ENCODE measurements at regions not wholly inside any gene's neighbourhood (a gene's known extent, or its start where the extent isn't known, plus 50 kb on each side); places are given as distances from the start of the nearest gene placed in this dataset.
"Not testable (repeated sequence)": the region's sequence is repeated elsewhere in the genome, so short reads cannot be mapped to it uniquely, and the experiment has no call there.

DNA sequence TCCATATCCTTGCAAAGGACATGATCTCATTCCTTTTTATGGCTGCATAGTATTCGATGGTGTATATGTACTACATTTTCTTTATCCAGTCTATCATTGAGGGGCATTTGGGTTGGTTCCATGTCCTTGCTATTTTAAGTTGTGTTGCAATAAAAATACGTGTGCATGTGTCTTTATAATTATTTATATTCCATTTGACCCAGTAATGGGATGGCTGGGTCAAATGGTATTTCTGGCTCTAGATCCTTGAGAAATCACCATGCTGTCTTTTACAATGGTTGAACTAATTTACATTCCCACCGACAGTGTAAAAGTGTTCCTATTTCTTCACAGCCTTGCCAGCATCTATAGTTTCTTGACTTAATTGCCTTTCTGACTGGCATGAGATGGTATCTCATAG is 972.6 kb upstream of the KCND2 start:
- not testable (repeated sequence) for H3K23ac ChIP-seq (ENCODE audit: low read length in 2 of 2); H2BK15ac ChIP-seq (ENCODE audit: low read depth, poor library complexity, severe bottlenecking); H3K14ac ChIP-seq (ENCODE audit: low read length in 2 of 2); H3K18ac ChIP-seq (ENCODE audit: low read depth in 1 of 2, low read length in 2 of 2); H3K27me3 ChIP-seq (ENCODE audit: control insufficient read depth in 1 of 2, insufficient read depth in 1 of 2, low read length in 2 of 2); H3K4me2 ChIP-seq (ENCODE audit: low read length, poor library complexity, severe bottlenecking); H4K91ac ChIP-seq (ENCODE audit: low read length); H3K27ac ChIP-seq (ENCODE audit: low read length, poor library complexity, severe bottlenecking); DNase-seq; H2BK5ac ChIP-seq (ENCODE audit: low read depth, low read length, poor library complexity, severe bottlenecking); H3K4me1 ChIP-seq (ENCODE audit: control insufficient read depth, insufficient read depth, low read depth, low read length); H2AK5ac ChIP-seq (ENCODE audit: low read length, severe bottlenecking); H2BK120ac ChIP-seq (ENCODE audit: low read depth, low read length); H2AFZ ChIP-seq (ENCODE audit: low read depth, low read length); H3K36me3 ChIP-seq (ENCODE audit: control insufficient read depth in 1 of 2, insufficient read depth in 2 of 2, low read depth in 1 of 2, low read length in 2 of 2); H3K79me1 ChIP-seq (replicated peaks; ENCODE audit: low read length, poor library complexity, severe bottlenecking); H3K4ac ChIP-seq (ENCODE audit: low read depth in 1 of 2, low read length in 2 of 2); H2BK12ac ChIP-seq (ENCODE audit: low read length in 2 of 2); H4K8ac ChIP-seq (ENCODE audit: low read length); H3K9me3 ChIP-seq (ENCODE audit: control insufficient read depth, low read length); H3K9ac ChIP-seq (ENCODE audit: low read length); H3K4me3 ChIP-seq (ENCODE audit: insufficient read depth in 1 of 2, low read depth in 1 of 2, low read length in 2 of 2)
- 90% methylated on average over 2 of the region's 3 CpGs for WGBS

DNA sequence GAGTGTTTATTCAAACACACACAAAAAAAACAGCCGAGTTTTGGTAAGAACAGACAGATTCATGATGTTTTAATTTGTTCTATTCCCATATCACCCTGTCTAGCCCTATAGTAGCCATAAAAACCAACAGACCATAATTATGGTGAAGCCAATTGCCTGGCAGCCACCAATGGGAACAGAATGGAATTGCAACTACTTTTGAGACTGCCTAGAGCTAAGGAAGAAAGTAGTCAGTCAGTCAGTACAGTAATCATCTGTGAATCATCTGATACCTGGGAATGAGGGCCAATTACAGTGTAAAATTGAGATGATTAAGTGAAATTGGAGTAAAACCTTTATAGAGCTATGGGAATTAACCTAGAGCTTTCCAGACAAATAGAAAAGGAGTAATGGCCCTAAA is 952.7 kb upstream of the KCND2 start:
- H3K4ac ChIP-seq (ENCODE audit: low read depth in 1 of 2, low read length in 2 of 2) = no peak overlapping the region
- no peak overlapping the region for H2AK5ac ChIP-seq (ENCODE audit: low read length, severe bottlenecking)
- H2BK120ac ChIP-seq (ENCODE audit: low read depth, low read length) = no peak overlapping the region
- no peaks in the 10 kb centered on the region for H3K79me1 ChIP-seq (replicated peaks; ENCODE audit: low read length, poor library complexity, severe bottlenecking)
- no peak overlapping the region for H4K91ac ChIP-seq (ENCODE audit: low read length)
- no peak for DNase-seq
- no peak overlapping the region for H3K4me2 ChIP-seq (ENCODE audit: low read length, poor library complexity, severe bottlenecking)
- no peaks in the 10 kb centered on the region for H3K27me3 ChIP-seq (ENCODE audit: control insufficient read depth in 1 of 2, insufficient read depth in 1 of 2, low read length in 2 of 2)
- H2AFZ ChIP-seq (ENCODE audit: low read depth, low read length) = no peak overlapping the region
- H3K9ac ChIP-seq (ENCODE audit: low read length) = no peak overlapping the region
- no peak overlapping the region for H3K27ac ChIP-seq (ENCODE audit: low read length, poor library complexity, severe bottlenecking)
- H3K9me3 ChIP-seq (ENCODE audit: control insufficient read depth, low read length) = no peaks in the 10 kb centered on the region
- no peak overlapping the region for H3K23ac ChIP-seq (ENCODE audit: low read length in 2 of 2)
- H3K4me3 ChIP-seq (ENCODE audit: insufficient read depth in 1 of 2, low read depth in 1 of 2, low read length in 2 of 2) = no peak overlapping the region
- no peak overlapping the region for H2BK15ac ChIP-seq (ENCODE audit: low read depth, poor library complexity, severe bottlenecking)
- H2BK5ac ChIP-seq (ENCODE audit: low read depth, low read length, poor library complexity, severe bottlenecking) = no peak overlapping the region
- WGBS = 38% methylated on average over 1 of the region's 1 CpG
- H4K8ac ChIP-seq (ENCODE audit: low read length) = no peak overlapping the region
- no peak overlapping the region for H2BK12ac ChIP-seq (ENCODE audit: low read length in 2 of 2)
- no peak overlapping the region for H3K18ac ChIP-seq (ENCODE audit: low read depth in 1 of 2, low read length in 2 of 2)
- no peak overlapping the region for H3K14ac ChIP-seq (ENCODE audit: low read length in 2 of 2)
- no peaks in the 10 kb centered on the region for H3K4me1 ChIP-seq (ENCODE audit: control insufficient read depth, insufficient read depth, low read depth, low read length)
- no peaks in the 10 kb centered on the region for H3K36me3 ChIP-seq (ENCODE audit: control insufficient read depth in 1 of 2, insufficient read depth in 2 of 2, low read depth in 1 of 2, low read length in 2 of 2)

DNA sequence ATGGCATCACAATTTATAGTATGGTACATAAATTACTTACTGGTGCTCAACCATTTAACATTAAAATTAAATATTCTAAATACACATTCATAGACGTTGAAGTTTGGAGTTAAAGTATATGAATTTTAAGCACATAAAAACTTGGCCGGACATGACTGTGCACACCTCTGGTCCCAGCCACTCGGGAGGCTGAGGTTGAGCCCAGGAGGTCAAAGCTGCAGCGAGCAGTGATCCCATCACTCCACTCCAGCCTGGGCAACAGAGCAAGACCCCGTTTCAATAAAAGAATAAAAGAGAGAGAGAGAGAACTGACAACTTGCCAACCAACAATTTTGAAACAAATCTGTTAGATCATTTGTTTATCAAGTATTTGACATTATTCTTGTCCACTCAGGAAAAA is 943.3 kb upstream of the KCND2 start:
- no peak overlapping the region for H3K4ac ChIP-seq (ENCODE audit: low read depth in 1 of 2, low read length in 2 of 2)
- H2BK120ac ChIP-seq (ENCODE audit: low read depth, low read length) = no peak overlapping the region
- 77% methylated on average over 2 of the region's 5 CpGs for WGBS
- H2AFZ ChIP-seq (ENCODE audit: low read depth, low read length) = no peak overlapping the region
- H2AK5ac ChIP-seq (ENCODE audit: low read length, severe bottlenecking) = no peak overlapping the region
- H3K23ac ChIP-seq (ENCODE audit: low read length in 2 of 2) = no peak overlapping the region
- H3K4me3 ChIP-seq (ENCODE audit: insufficient read depth in 1 of 2, low read depth in 1 of 2, low read length in 2 of 2) = no peak overlapping the region
- H3K9me3 ChIP-seq (ENCODE audit: control insufficient read depth, low read length) = no peaks in the 10 kb centered on the region
- H2BK12ac ChIP-seq (ENCODE audit: low read length in 2 of 2) = no peak overlapping the region
- no peak overlapping the region for H3K18ac ChIP-seq (ENCODE audit: low read depth in 1 of 2, low read length in 2 of 2)
- no peak overlapping the region for H2BK5ac ChIP-seq (ENCODE audit: low read depth, low read length, poor library complexity, severe bottlenecking)
- H3K79me1 ChIP-seq (replicated peaks; ENCODE audit: low read length, poor library complexity, severe bottlenecking) = no peaks in the 10 kb centered on the region
- no peak overlapping the region for H4K91ac ChIP-seq (ENCODE audit: low read length)
- no peak overlapping the region for H3K27ac ChIP-seq (ENCODE audit: low read length, poor library complexity, severe bottlenecking)
- no peak overlapping the region for H4K8ac ChIP-seq (ENCODE audit: low read length)
- H3K27me3 ChIP-seq (ENCODE audit: control insufficient read depth in 1 of 2, insufficient read depth in 1 of 2, low read length in 2 of 2) = no peaks in the 10 kb centered on the region
- H3K4me1 ChIP-seq (ENCODE audit: control insufficient read depth, insufficient read depth, low read depth, low read length) = no peaks in the 10 kb centered on the region
- no peak overlapping the region for H3K4me2 ChIP-seq (ENCODE audit: low read length, poor library complexity, severe bottlenecking)
- H3K36me3 ChIP-seq (ENCODE audit: control insufficient read depth in 1 of 2, insufficient read depth in 2 of 2, low read depth in 1 of 2, low read length in 2 of 2) = no peaks in the 10 kb centered on the region
- H2BK15ac ChIP-seq (ENCODE audit: low read depth, poor library complexity, severe bottlenecking) = no peak overlapping the region
- no peak overlapping the region for H3K14ac ChIP-seq (ENCODE audit: low read length in 2 of 2)
- DNase-seq = no peak
- H3K9ac ChIP-seq (ENCODE audit: low read length) = no peak overlapping the region

DNA sequence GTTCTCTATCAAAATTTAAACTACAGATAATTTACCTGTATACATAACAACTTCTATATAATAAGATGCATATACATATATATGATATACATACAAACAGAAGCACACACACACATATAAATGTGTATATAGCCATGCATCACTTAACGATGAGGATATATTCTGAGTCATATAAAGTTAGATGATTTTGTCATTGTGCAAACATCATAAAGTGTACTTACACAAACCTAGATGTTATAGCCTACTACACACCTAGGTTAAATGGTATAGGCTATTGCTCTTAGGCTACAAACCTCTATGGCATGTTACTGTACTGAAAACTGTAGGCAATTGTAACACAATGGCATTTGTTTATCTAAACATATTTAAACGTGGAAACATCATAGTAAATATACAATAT is 937.6 kb upstream of the KCND2 start:
- H3K9me3 ChIP-seq (ENCODE audit: control insufficient read depth, low read length) = no peaks in the 10 kb centered on the region
- no peak overlapping the region for H3K4ac ChIP-seq (ENCODE audit: low read depth in 1 of 2, low read length in 2 of 2)
- H2BK15ac ChIP-seq (ENCODE audit: low read depth, poor library complexity, severe bottlenecking) = no peak overlapping the region
- H3K36me3 ChIP-seq (ENCODE audit: control insufficient read depth in 1 of 2, insufficient read depth in 2 of 2, low read depth in 1 of 2, low read length in 2 of 2) = no peaks in the 10 kb centered on the region
- no peak overlapping the region for H3K4me3 ChIP-seq (ENCODE audit: insufficient read depth in 1 of 2, low read depth in 1 of 2, low read length in 2 of 2)
- H3K9ac ChIP-seq (ENCODE audit: low read length) = no peak overlapping the region
- no peak overlapping the region for H3K18ac ChIP-seq (ENCODE audit: low read depth in 1 of 2, low read length in 2 of 2)
- H2AFZ ChIP-seq (ENCODE audit: low read depth, low read length) = no peak overlapping the region
- H4K8ac ChIP-seq (ENCODE audit: low read length) = no peak overlapping the region
- no peak overlapping the region for H4K91ac ChIP-seq (ENCODE audit: low read length)
- H3K4me1 ChIP-seq (ENCODE audit: control insufficient read depth, insufficient read depth, low read depth, low read length) = no peaks in the 10 kb centered on the region
- H3K4me2 ChIP-seq (ENCODE audit: low read length, poor library complexity, severe bottlenecking) = no peak overlapping the region
- no peaks in the 10 kb centered on the region for H3K27me3 ChIP-seq (ENCODE audit: control insufficient read depth in 1 of 2, insufficient read depth in 1 of 2, low read length in 2 of 2)
- H2AK5ac ChIP-seq (ENCODE audit: low read length, severe bottlenecking) = no peak overlapping the region
- no peak for DNase-seq
- H2BK120ac ChIP-seq (ENCODE audit: low read depth, low read length) = no peak overlapping the region
- no peak overlapping the region for H3K27ac ChIP-seq (ENCODE audit: low read length, poor library complexity, severe bottlenecking)
- H3K14ac ChIP-seq (ENCODE audit: low read length in 2 of 2) = no peak overlapping the region
- no peak overlapping the region for H2BK5ac ChIP-seq (ENCODE audit: low read depth, low read length, poor library complexity, severe bottlenecking)
- WGBS = no CpG with 5 or more reads among the region's 2 CpGs
- no peak overlapping the region for H2BK12ac ChIP-seq (ENCODE audit: low read length in 2 of 2)
- no peaks in the 10 kb centered on the region for H3K79me1 ChIP-seq (replicated peaks; ENCODE audit: low read length, poor library complexity, severe bottlenecking)
- no peak overlapping the region for H3K23ac ChIP-seq (ENCODE audit: low read length in 2 of 2)

All from mesenchymal stem cell (in vitro differentiated cells and primary cell).